Endodermal cell (in vitro differentiated cells): ENCODE measurements at regions not wholly inside any gene's neighbourhood (a gene's known extent, or its start where the extent isn't known, plus 50 kb on each side); places are given as distances from the start of the nearest gene placed in this dataset.
A peak's percentile ranks its signal among the peaks of the same experiment; 100 is the strongest.

Source experiments
- DNase-seq: peaks from one replicate; pipeline ENCODE4 v3.0.0-alpha.2; 2017
- H3K27ac ChIP-seq: 2 replicates; pipeline ENCODE4 v1.5.1; 2013; ENCODE audit warnings: mild to moderate bottlenecking, low read depth, low read length, moderate library complexity
- H3K27me3 ChIP-seq: 2 replicates; pipeline ENCODE4 v1.6.1; 2013; ENCODE audit warnings: mild to moderate bottlenecking, low read length, moderate library complexity; ENCODE audit not compliant: insufficient read depth, control insufficient read depth, poor library complexity, severe bottlenecking
- H3K36me3 ChIP-seq: 2 replicates; pipeline ENCODE4 v1.7.0; 2013; ENCODE audit warnings: mild to moderate bottlenecking, low read length, moderate library complexity; ENCODE audit not compliant: control insufficient read depth, insufficient read depth
- H3K4me1 ChIP-seq: one replicate; pipeline ENCODE4 v1.7.0; 2013; ENCODE audit warnings: low read length; ENCODE audit not compliant: control insufficient read depth, insufficient read depth
- H3K4me3 ChIP-seq: 2 replicates; pipeline ENCODE4 v1.5.1; 2013; ENCODE audit warnings: mild to moderate bottlenecking, low read length, moderate library complexity
- H3K9ac ChIP-seq: 2 replicates; pipeline ENCODE4 v1.6.1; 2013; ENCODE audit warnings: mild to moderate bottlenecking, low read length, moderate library complexity; ENCODE audit not compliant: poor library complexity, severe bottlenecking; ENCODE audit errors: extremely low read depth
- H3K9me3 ChIP-seq: 2 replicates; pipeline ENCODE4 v1.6.1; 2013; ENCODE audit warnings: mild to moderate bottlenecking, low read length, moderate library complexity; ENCODE audit not compliant: control insufficient read depth
- H3K27ac Mint-ChIP-seq: 2 replicates; pipeline ENCODE4 v1.8.0; 2020; ENCODE audit warnings: mixed read lengths
- H3K27me3 Mint-ChIP-seq: 2 replicates; pipeline ENCODE4 v1.8.0; 2021; ENCODE audit warnings: mild to moderate bottlenecking, mixed read lengths; ENCODE audit not compliant: insufficient read depth
- H3K36me3 Mint-ChIP-seq: 2 replicates; pipeline ENCODE4 v1.8.0; 2020; ENCODE audit warnings: low read depth, mixed read lengths
- H3K4me1 Mint-ChIP-seq: 2 replicates; pipeline ENCODE4 v1.8.0; 2020; ENCODE audit warnings: mixed read lengths
- H3K4me3 Mint-ChIP-seq: 2 replicates; pipeline ENCODE4 v1.8.0; 2020; ENCODE audit warnings: mild to moderate bottlenecking, moderate library complexity, mixed read lengths
- H3K9me3 Mint-ChIP-seq: 2 replicates; pipeline ENCODE4 v1.8.0; 2020; ENCODE audit warnings: mild to moderate bottlenecking, mixed read lengths
- WGBS, 2 experiments: methylation state at CpG; one replicate each; pipeline versions ENCODE4 v1.1.5 to v1.1.7; 2013; ENCODE audit warnings: missing lambda C conversion rate in 2 of 2, mixed read lengths in 1 of 2; ENCODE audit not compliant: insufficient coverage in 1 of 2, insufficient read length in 1 of 2; 5-methylcytosine and 5-hydroxymethylcytosine counted together
- TF ChIP-seq, protein P1 (sequence below): fragments of 200-600 bp; sonication (generic); conservative IDR thresholded peaks from 2 replicates; pipeline ENCODE4 v1.5.0; 2021; ENCODE audit warnings: antibody characterized with exemption, mild to moderate bottlenecking

DNA sequence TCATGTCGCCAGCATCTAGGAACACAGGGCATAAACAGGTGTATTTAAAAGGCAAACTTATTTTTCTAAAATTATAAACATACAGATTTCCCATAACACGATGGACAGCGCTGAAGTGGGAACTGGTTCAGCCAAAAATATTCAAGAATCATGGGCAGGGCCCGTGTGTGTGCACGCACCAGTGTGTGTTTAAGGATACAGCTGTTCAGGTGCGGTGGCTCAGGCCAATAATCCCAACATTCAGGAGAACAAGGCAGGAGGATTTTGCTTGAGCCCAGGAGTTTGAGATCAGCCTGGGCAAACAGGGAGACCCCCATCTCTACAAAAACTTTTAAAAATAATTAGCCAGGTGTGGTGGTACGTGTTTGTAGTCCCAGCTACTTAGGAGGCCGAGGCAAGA, 288.6 kb upstream of the HDAC4 start:
- TF ChIP-seq, protein P1, sequence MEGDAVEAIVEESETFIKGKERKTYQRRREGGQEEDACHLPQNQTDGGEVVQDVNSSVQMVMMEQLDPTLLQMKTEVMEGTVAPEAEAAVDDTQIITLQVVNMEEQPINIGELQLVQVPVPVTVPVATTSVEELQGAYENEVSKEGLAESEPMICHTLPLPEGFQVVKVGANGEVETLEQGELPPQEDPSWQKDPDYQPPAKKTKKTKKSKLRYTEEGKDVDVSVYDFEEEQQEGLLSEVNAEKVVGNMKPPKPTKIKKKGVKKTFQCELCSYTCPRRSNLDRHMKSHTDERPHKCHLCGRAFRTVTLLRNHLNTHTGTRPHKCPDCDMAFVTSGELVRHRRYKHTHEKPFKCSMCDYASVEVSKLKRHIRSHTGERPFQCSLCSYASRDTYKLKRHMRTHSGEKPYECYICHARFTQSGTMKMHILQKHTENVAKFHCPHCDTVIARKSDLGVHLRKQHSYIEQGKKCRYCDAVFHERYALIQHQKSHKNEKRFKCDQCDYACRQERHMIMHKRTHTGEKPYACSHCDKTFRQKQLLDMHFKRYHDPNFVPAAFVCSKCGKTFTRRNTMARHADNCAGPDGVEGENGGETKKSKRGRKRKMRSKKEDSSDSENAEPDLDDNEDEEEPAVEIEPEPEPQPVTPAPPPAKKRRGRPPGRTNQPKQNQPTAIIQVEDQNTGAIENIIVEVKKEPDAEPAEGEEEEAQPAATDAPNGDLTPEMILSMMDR: no peak
- Mint-ChIP-seq H3K9me3 (no peaks in the 10 kb centered on the region), H3K4me3 (no peak overlapping the region), H3K36me3 (no peaks in the 10 kb centered on the region), H3K4me1 (no peaks in the 10 kb centered on the region), H3K27ac (no peak overlapping the region), H3K27me3 (peaks cover 1% of the 10 kb centered on the region)
- no peak overlapping the region for H3K4me3 ChIP-seq
- H3K27me3 ChIP-seq: no peaks in the 10 kb centered on the region
- H3K4me1 ChIP-seq: no peaks in the 10 kb centered on the region
- 78 to 97% methylated on average over 5 to 8 of the region's 8 CpGs for WGBS, 2 experiments
- peak; percentile 4 for DNase-seq
- H3K27ac ChIP-seq: no peak overlapping the region
- no peaks in the 10 kb centered on the region for H3K36me3 ChIP-seq
- H3K9ac ChIP-seq: no peak overlapping the region
- no peaks in the 10 kb centered on the region for H3K9me3 ChIP-seq

DNA sequence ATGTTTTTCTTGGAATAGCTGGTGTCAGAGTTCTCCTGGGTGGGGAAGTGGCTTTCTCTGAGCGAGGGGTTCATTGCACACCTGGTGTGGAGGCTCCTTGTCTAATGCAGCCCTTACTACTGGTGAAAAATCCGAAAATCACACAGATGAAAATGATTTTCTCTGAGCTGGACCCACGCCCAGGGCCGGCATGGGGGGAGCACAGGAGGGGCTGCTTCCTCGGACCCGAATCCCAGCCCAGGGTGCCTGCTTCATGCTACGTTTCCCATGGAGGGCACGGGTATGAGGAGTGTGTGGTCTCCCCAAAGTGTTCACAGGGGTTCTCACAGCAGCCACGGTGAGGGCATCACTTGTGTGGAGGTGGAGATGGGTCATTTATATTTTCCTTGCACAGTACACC, 288.0 kb upstream of the HDAC4 start:
- Mint-ChIP-seq H3K27me3 (peaks cover 1% of the 10 kb centered on the region), H3K36me3 (no peaks in the 10 kb centered on the region), H3K9me3 (no peaks in the 10 kb centered on the region), H3K4me3 (no peak overlapping the region), H3K27ac (no peak overlapping the region), H3K4me1 (no peaks in the 10 kb centered on the region)
- Histone ChIP-seq H3K27me3 (peaks cover 2% of the 10 kb centered on the region), H3K9me3 (no peaks in the 10 kb centered on the region), H3K4me1 (no peaks in the 10 kb centered on the region), H3K36me3 (no peaks in the 10 kb centered on the region), H3K4me3 (no peak overlapping the region), H3K27ac (no peak overlapping the region), H3K9ac (no peak overlapping the region)
- DNase-seq: peak; percentile 18
- 75 to 87% methylated on average over 2 to 9 of the region's 9 CpGs for WGBS, 2 experiments
- TF ChIP-seq, protein P1: no peak

DNA sequence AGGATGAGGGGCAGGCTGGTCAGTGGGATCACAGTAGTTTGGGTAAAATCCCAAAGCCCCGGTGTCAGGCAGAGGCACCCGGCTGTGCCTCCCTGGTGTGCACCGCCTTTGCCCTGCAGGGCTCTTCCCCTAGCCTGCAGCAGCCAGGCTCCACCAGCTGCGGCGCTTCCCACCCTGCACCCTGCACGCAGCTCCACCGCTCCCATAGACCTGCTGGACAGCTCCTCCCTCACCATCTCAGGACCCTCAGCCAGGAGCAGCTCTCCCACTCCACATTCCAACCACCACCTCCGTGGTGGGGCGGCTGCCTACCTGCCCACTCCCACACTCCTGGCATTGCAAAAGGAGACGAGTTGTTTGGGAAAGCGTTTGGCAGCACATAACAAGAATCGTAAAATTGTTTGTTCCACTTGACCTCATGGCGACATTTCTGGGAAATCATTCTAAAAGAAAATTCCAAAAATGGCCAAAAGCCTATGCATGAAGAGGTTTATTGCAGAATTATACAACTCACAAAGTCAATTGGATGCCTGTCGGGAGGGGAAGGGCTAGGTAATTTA, 287.4 kb upstream of the HDAC4 start:
- Histone ChIP-seq H3K9me3 (no peaks in the 10 kb centered on the region), H3K9ac (no peak overlapping the region), H3K27ac (no peak overlapping the region), H3K4me3 (no peak overlapping the region), H3K4me1 (no peaks in the 10 kb centered on the region), H3K27me3 (peaks cover 4% of the 10 kb centered on the region), H3K36me3 (no peaks in the 10 kb centered on the region)
- no peak overlapping the region for H3K27ac Mint-ChIP-seq
- H3K36me3 Mint-ChIP-seq: no peaks in the 10 kb centered on the region
- TF ChIP-seq, protein P1: peak; percentile 33
- WGBS, 2 experiments: 62 to 78% methylated on average over 7 to 14 of the region's 14 CpGs
- no peak overlapping the region for H3K4me3 Mint-ChIP-seq
- no peaks in the 10 kb centered on the region for H3K4me1 Mint-ChIP-seq
- no peaks in the 10 kb centered on the region for H3K9me3 Mint-ChIP-seq
- H3K27me3 Mint-ChIP-seq: peaks cover 3% of the 10 kb centered on the region
- peak; percentile 57 for DNase-seq
